ENCODE measurements at regions not wholly inside any gene's neighbourhood (a gene's known extent, or its start where the extent isn't known, plus 50 kb on each side); places are given as distances from the start of the nearest gene placed in this dataset.
"Not testable (repeated sequence)": the region's sequence is repeated elsewhere in the genome, so short reads cannot be mapped to it uniquely, and the experiment has no call there.

DNA sequence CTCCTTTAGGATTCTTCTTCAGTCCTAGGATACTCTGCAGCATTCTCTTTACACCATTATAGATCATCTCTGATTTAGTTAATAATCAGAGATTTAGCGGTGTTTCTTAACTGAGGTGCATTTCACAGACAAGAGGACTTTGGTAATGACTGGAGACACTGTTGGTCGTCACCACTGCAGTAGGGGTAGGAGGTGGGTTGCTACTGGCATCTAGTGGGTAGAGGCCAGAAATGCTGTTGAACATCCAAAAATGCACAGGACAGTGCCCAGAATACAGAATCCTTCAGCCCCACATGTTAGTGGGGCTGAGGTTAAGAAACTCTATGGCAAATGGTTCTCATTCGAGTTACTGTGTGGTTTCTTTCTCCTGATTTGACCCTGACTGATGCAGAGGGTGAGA is 80.4 kb upstream of the LMCD1 start:
- DNase-seq (ENCODE audit: low spot score) = no peak

DNA sequence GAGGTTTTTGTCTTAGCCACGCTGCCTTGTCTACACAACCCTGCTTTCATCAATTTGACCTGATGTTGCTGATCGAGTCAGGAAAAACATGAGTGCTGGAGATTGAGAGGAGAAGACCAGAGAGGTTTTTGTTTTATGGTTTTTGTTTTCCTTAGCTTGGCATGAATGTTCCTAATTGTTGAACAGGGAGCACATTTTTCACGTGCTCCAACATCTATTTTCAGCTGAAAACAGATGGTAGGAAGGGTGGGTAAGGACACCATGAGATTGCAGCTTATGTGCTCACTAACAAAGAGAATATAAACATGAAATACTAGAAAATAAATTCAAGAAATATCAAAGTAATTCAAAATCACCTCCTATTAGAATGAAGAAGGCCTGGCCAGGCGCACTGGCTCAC is 79.9 kb upstream of the LMCD1 start:
- DNase-seq (ENCODE audit: low spot score) = no peak

DNA sequence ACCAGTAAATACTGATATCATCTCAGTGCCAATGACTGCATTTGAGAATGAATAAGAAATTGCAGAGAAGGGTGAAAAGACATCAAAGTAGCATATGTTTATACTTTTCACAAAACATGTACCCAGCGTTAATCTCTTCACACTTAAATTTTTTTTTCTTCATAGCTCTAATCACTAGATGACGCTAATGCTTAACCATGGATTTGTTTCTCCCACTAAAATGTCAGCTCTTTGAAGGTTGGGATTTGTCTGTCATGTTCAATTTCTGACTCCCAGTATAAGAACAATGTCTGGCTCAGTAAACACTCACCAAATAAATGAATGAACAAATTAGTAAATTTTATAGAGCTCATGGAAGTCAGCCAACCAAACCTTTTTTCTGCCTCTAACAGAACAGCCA is 78.3 kb upstream of the LMCD1 start:
- DNase-seq (ENCODE audit: low spot score) = no peak

DNA sequence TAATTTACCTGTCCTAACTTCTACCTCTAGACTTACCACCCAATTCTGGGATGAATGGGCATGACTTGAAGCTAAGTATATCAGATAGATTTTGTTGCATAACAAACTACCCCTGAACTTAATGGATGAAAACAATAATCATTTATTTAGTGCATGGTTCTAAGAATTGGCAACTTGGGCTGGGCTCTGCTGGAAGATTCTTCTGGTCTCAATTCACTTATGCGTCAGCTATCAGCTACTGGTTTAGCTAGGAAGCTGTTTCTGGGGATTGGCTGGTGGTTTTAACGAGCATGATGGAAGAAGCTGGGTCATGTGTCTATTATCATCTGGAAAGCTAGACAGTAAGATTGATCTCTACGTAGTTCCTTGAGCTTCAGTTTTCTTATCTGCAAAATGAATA is 77.3 kb upstream of the LMCD1 start:
- DNase-seq (ENCODE audit: low spot score) = no peak

DNA sequence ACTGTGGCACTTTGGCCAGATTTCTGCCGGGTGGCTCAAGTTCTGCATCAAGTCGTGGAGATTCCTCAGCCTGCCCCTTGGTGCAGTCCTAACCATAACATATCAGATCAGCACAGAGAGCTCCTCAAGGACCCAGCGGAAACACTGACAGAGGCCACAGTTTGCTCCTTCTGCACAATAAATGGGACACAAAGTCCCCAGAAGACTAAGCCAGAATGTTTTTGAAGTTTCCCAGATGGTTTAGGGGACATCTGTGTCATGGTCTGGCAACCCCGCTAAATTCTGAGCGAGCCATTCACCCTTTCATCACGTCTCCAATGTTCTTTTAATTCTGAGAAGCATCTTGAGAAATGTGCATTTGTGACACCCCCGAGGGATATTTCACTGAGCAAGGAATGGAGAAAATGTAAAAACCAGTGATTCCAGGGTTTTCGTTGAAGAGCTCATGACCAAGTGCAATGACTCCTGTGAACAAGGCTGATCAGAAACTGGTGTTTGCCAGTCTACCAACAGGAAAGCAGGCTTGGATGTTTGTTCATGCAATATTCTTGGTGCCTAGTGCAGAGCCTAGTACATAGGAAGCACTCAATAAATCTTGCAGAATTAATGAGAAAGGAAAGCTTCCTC is 64.8 kb upstream of the LMCD1 start:
- no peak for DNase-seq (ENCODE audit: low spot score)

DNA sequence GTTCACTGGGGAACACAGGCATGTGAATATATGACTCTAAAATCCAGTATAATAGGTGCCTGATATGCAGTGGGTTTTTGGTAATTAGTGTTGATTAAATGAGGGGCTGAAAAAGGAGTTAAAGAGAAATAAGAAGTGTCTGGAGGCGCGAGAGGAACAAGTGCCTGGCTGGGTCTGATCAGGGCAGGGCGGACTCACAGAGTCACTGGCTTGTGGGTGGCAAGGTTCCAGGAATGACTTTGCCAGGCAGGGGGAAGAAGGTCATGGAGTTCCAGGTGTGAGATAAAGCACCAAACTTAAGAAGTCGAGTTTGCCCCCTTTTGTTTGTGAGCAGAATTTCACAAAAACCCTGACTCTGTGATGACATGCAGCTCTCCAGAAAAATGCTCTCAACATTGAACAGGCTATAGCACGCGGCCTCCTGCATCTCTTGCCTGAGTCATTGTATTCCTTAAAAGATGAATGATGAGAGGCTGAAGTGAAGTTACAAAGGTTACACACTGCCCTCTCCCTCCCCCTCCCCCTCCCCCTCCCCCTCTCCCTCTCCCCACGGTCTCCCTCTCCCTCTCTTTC is 63.0 kb upstream of the LMCD1 start:
- no peak for DNase-seq (ENCODE audit: low spot score)

DNA sequence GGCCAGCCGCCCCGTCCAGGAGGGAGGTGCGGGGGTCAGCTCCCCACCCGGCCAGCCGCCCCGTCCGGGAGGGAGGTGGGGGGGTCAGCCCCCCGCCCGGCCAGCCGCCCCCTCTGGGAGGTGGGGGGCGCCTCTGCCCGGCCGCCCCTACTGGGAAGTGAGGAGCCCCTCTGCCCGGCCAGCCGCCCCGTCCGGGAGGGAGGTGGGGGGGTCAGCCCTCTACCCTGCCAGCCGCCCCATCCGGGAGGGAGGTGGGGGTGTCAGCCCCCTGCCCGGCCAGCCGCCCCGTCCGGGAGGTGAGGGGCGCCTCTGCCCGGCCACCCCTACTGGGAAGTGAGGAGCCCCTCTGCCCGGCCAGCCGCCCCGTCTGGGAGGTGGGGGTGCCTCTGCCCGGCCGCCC is 61.5 kb upstream of the LMCD1 start:
- not testable (repeated sequence) for DNase-seq (ENCODE audit: low spot score)

DNA sequence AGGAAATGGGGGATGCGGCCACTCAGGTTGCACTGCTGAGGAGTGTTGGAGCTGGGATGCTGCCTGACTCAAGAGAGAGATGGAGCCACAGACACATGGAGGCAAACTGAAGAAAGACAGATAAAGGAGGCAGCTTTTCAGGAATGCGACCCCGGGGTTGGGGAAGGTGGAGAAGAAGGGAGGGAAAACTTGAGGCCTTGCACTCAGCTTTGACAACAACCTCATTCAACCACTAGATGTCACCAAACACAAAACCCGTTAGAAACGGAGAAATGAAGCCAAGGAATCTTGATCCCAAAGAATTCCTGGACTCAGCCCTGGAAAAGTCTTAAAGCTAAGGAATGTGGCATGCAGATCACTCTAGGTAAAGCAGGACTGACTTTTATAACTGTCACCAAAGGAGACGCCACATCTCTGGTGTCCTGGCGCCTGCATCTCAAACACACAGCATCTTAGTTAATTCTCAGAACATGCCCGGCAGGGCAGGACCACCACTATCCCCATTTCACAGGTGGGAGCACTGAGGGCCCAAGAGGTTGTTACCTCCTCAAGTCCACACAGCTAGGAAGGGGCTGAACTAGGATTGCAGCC is 59.6 kb upstream of the LMCD1 start:
- DNase-seq (ENCODE audit: low spot score) = peak; percentile 61

DNA sequence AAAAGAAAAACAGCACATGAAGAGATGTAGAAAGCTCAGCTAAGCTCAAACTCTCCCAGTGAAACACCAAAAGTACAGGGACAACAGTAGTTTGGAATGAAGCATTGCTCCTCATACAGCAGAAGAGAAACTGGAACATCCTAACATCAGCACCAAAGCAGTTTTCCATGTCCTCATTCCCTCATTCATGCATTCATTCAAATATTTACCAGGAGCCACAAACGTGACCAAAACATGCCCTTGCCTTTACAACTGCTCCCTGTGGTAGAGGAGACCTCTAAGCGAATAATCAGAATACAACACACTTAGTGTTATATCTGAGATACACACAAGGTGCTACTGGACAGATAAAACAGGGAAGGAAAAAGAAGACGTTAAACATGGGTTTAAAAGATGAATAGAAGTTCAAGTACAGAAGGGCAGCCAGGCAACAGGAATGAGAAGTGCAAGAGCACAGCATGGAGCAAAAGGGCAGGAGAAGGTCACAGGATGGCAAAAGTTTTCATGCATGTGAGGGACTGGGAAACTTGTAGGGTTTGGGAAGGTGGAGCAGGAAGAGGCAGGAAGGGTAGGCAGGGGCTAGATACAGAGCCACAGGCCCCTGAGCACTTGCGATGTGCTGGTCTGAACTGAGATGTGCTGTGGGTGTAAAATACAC is 58.5 kb upstream of the LMCD1 start:
- DNase-seq (ENCODE audit: low spot score) = no peak

- DNase-seq (ENCODE audit: low spot score) = peak; percentile 78
Observed at GRCh38 chr3:8443829-8444791, 57.5 kb upstream of the LMCD1 start.

DNA sequence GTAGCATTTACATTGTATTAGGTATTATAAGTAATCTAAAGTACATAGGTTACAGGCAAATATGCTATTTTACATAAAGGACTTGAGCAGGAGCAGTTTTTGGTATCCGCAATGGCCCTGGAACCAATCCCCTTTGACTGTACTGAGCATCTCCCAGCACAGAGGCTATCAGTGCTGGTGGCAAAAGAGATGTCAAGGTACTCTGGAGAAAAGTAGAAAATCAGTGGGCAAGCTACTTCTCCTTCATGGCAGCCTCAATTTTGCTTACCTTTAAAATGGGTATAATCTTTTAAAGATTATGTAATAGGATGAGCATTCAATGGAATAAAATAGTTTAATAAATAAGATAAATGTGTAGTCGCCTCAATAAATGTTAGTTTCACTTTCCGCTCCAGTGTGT is 56.7 kb upstream of the LMCD1 start:
- DNase-seq (ENCODE audit: low spot score) = no peak

- DNase-seq (ENCODE audit: low spot score) = no peak
Observed at GRCh38 chr3:8445861-8446260, 55.8 kb upstream of the LMCD1 start.

DNA sequence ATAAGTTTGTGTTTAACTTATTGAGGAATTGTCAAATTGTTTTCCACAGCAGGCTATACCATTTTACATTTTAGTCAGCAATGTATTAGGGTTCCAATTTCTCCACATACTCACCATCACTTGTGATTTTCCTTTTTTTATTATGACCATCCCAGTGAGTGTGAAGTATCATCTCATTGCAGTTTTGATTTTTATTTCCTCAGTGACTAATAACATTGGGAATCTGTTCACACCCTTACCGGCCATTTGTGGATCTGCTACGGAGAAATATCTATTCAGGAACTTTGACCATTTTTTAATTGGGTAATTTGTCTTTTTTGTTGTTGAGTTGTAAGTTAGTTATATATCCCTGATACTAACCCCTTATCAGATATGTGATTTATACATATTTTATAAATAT is 54.8 kb upstream of the LMCD1 start:
- no peak for DNase-seq (ENCODE audit: low spot score)

GRCh38 chr3:8450618-8451017 is 51.0 kb upstream of the LMCD1 start:
- no peak for DNase-seq (ENCODE audit: low spot score)

DNA sequence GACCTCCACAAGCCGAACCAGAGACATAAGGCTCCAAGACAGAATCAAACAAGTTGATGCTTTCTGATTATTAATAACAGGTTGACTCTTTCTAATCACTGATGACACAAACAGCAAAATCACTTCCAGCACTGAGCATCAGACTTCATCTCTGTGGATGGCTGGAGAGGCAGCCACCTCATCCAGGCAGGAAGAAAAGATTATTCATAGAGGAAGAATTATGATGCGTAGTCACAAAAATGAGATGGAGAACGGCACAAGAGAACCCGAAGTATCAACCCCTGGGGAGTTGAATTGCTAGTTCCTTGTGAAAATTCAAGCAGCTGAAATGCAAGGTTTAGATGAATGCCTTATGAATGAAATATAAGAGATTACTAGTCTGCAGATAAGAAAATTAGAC is 49.9 kb upstream of the LMCD1 start:
- DNase-seq (ENCODE audit: low spot score) = no peak

All from ecto neural progenitor cell (in vitro differentiated cells).